GM21367 (cell line): ENCODE measurements at regions not wholly inside any gene's neighbourhood (a gene's known extent, or its start where the extent isn't known, plus 50 kb on each side); places are given as distances from the start of the nearest gene placed in this dataset.

Source experiments
- ATAC-seq: cut with Tn5 transposase; IDR thresholded peaks from one replicate; pipeline ENCODE4 v1.9.1; 2021; ENCODE audit not compliant: unreplicated experiment

DNA sequence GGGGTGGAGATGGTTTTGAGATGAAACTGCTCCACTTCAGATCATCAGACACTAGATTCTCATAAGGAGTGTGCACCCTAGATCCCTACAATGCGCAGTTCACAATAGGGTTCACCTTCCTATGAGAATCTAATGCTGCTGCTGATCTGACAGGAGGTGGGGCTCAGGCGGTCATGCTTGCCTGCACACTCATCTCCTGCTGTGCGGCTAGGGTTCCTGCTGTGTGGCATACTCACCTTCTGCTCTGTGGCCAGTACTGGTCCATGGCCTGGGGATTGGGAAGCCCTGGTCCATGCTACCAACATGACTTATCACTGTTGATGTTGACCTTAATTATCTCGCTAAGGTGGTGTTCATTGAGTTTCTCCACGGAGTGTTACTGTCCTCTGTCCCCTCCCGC is 144.5 kb downstream of the NAV1 start:
- ATAC-seq, result no peak

DNA sequence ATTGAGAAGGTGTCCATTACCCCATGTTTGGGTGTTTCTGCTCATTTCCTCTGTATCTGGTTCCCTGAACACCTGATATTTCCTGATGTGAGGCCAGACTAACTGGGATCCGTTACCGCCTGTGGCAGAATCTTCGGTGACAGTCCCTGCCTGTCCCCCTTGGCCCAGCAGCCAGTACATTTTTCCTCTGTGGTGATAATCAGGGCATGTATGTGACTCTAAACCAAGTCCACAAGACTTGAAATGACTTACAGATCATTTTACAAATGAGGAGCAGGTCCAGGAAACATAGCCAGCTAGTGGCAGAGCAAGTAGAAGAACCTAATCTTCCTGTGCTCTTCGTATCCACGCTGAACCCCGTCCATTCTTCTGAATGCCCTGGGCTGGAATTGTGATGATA is 143.5 kb upstream of the IPO9 start:
- ATAC-seq, result no peak

DNA sequence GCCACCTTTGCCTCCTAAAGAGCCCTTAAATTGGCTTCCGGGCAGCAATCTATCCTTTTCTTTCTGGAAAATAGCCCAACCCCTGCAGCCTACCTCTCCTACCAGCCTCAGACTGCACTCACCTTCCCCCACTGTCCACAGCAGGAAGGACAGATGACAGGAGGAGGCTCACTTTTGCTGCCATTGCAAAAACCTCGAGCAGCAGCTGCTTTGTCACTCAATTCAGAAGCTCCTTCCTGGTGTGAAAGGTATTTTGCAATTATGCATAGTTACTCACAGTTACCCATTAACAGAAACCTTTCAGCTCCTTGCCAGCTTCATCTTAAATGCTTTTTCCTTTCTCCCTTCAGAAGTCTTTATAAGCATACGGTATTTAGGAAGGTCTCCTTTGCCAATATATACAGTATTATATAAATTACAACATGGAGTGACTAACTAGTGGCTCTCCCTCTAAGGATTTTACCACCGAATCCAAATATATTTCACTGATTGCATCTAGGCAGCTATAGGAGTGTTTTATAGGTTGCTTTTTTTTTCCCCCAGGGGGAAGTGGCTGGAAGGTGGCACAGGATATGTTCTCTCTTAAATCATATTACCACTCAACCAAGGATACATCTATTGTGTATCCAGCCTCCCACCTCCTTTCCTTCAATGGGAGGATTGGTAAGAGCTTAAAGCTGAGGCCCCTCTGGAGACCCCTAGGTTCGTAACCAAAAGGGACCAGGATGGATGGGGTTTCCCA is 142.1 kb upstream of the IPO9 start:
- no peak for ATAC-seq

DNA sequence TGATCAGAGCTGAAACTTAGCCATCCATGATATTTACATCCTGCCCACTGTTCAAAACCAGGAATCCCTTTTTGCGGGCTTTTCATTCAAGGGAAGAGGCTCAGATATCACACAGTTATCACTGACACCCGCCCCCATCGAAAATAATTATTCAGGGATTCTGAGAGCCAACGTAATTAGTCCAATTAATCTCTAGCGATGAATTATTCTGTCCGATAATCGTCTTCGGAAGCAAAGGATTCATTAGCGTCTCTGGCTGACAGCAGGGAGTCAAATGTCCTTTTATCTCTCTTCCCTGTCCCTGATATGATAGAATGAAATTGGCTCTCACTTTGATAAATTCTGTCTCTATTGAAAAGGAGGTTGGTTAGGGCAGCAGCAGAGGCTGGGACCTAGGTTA is 140.4 kb upstream of the IPO9 start:
- no peak for ATAC-seq

DNA sequence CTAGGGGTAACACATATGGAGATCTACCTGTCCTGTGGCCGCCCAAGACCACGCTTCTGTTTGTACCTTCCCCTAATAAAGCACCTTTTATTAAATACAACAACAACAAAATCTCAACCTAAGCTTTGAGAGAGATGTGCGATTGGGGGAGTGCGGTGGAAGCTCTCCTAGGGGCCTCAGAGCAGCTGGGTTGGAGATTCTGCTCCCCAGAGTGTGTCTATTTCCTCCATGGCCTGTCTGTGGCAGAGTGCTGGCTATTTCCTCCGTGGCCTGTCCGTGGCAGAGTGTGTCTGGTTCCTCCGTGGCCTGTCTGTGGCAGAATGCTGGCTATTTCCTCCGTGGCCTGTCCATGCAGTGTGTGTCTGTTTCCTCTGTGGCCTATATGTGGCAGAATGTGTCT is 139.3 kb upstream of the IPO9 start:
- no peak for ATAC-seq

DNA sequence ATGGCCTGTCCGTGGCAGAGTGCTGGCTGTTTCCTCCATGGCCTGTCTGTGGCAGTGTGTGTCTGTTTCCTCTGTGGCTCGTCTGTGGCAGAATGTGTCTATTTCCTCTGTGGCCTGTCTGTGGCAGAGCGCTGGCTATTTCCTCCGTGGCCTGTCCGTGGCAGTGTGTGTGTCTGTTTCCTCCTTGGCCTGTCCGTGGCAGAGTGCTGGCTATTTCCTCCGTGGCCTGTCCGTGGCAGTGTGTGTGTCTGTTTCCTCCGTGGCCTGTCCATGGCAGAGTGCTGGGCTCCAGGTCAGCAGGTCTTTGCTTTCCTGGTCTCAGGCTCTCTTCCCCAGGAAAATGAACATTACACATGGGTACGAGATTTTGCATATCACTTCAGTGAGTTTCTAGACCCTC is 138.4 kb upstream of the IPO9 start:
- no peak for ATAC-seq

DNA sequence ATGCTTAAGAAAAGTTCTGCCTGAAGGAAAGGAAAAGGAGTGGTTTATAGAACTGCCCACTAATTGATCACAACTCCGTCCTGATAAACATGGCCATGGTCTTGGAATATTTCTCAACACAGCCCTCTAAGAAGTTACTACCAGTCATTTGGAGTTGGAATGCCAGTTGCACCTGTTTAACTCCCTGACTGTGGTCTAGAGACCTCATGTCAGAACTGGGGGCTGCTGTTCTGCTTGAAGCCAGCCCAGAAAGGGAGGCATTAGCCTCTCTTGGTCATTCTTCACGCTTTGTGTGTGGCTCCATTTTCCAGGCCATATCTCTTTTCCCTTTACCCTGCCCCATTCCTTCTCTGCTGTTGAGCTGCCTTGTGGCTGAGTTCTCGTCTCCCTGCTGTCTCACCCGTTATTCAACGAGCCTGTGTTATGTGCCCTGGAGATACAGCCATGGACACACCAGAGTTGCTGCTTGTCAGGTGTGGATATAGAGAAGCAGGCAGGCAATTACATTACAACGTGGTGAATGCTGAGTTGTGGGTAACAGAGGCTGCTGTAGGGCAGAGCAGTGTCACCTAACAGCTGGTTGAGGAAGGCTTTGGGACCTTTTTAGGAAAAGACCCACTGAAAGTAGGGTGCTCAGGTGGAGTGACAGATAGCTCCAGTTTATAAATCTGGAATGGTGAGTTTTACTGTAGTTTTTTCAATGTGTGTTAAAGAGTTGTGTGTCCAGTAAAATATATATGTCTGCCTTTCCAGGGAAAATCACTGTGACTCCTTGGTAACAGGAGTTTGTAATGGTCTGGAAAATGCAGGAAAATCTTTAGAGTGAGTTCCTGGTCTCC is 137.0 kb upstream of the IPO9 start:
- no peak for ATAC-seq

DNA sequence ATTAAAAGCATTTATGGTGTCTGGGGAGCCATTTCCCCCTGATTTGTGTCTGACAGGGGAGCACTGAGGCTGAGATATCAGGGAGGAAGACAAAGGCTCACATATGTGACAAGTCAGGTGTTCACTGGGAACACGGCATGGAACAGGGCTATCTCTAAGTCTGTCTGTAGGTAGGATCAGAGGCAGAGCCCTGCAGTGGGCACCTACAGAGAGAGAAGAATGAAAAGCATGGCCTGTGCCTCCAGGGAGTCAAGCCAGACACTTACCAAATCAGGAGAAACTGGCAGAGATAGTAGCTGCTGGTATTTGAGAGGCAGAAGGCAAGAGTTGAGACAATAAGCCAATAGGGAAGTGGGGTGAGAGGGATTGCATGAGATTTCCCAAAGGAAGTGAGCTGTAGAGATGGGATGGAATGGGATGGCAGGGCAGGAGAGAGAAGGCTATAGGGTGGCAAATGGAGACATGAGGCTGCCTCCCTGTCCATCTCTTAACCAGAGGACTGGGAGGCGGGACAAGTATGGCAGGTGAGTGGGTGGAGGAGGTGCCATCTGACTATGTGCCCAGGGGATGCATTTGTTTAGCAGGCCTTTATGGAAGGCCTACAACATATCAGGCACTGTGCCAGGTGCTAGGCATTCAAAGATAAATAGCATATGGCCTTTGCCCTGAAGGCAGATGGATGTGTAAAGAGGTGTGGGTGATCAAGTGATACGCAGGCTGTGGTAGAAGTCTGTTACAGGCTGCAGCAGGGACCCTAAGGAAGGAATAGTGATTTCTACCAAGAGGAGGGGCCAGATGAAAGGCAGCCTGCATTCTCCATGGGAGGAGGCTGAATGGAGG is 136.2 kb upstream of the IPO9 start:
- no peak for ATAC-seq

DNA sequence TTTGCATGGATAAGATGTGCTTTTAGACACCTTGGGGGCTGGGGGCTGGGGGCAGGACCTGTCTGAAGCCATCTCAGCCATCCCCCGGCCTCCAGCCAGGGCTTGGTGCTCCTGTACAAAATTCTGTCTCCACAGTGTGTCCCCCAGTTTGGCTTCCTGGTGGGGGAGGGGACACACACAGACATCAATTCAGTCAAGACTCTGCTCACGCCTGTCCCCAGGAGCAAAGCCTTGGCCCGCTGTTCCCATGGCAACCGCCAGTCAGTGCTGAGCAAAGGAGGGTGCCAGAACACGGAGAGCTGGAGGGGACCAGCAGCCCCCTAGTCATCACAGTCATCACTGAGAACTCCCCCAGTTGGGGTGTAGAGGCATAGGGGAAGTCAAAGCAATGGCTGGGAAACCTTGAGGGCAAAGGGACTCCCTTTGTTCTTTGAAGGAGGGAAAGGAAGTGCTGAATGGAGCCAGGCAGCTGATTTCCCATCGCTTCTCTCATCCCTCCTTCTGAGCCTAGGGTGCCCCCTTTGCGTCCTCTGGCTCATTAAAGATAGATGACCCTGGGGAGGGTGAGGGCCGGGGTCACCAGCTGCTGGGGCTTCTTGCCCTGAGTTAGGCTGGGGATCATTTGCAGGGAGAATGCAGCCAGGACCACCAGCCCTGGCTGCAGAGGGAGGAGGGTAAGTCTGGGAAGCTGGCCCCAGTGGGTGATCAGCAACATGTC is 134.9 kb upstream of the IPO9 start:
- ATAC-seq, result no peak

DNA sequence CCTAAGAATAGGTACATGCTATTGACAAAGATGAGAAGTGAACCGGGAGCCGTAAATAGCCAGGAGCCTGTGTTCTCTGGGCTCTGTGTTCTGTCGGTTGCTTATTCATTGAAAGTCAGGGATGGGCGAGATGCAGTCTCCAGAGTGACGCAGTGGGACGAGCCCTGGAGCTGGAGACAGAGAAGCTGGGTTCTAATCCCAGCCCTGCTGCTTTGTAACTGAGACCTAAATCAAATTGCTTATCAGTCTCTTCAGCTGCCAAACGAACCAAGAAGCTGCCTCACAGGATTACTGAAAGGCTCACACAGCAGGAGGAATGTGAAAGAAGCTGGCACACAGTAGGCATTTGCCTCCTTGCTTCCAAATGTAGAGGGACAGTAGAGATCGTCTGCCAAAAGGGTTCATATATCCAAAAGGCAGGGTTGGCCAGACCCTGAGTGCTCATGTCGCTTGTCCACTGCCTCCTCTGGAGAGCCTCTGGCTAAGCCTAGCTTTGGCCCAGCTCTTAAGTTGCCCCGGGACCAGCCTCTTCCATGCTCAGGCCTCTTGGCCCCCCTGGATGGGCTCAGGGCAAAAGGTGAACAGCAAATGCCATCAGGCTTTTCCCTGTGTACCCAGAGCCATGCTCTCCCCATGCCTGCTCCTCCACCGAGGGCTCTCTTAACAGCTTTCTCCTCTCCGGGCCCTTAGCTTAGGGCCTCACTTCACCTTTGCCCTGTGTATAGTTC is 134.2 kb upstream of the IPO9 start:
- ATAC-seq, result no peak

DNA sequence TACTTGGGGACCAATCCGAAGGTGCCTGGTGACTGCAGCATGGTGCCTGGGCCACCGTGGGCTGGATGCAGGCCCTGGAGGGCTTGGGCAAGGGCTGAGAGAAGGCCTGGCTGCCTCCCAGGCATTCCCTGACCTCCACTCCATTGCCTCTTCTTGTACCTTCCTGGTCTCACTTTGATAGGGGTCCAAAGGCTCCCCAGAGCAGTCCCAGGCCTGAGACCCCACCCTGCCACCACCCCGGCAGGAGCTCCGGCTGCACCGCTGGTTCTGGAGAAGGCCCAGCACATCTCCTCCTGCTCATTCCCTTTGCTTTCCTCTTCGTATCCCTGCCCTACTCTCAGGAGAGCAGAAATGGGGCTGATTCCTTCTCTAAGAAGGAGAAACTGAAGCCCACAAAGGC is 133.3 kb upstream of the IPO9 start:
- no peak for ATAC-seq

DNA sequence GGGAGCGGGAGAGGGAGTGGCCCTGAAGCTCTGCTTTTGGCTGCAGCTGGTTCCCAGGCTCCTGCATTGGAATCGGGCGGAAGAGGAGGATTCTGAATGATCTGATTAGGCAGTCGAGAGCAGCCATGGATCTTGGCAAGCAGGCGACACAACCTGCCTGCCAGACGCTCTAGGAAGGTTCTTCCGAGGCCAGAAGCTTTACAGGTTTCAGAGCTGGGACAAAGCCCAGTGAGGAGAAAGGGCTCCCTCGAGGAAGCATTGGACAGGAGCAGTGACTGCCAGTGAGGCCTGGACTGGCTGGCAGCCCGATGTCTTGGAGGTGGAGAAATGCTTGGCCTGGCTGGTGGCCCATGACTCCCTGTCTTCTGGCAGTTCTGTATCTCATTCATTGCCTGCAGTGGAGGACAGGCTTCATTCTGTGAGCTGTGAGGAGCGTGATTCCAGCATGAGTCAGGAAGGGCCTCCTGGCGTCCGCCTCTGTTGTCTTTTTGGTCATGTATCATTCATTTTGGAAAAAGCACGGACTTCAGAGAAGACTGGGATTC is 132.7 kb upstream of the IPO9 start:
- ATAC-seq, result no peak

DNA sequence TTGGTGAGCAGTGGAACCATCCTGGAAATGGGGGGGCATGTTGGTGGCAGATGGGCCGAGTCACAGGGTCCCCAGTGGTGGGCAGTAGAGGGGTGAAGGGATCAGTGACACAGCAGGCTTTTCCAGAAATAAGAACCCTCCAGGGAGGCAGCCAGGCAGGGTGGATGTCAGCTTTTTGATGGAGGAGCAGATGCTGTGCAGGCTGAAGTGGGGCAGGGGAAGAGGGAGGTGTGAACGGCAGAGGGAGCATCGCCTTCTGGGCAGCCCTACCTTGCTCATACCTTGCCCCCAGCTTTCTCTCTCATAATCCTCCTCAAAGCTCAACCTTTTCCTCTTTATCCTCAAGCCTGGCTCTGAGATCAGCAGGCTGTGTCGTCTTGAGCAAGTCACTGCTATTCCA is 131.8 kb upstream of the IPO9 start:
- no peak for ATAC-seq

DNA sequence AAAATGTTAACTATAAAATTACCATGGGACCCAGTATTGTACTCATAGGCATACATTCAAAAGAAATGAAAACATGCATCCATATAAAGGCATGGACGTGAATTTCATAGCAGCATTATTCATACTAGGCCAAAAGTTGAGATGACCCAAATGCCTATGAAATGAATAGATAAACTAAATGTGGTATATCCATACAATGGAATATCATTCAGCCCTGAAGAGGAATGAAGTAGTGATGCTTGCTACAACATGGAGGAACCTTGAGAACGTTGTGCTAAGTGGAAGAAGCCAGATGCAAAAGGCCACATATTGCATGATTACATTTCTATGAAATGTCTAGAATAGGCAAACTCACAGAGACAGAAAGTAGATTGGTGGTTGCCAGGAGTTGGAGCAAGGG is 127.1 kb upstream of the IPO9 start:
- ATAC-seq, result no peak

DNA sequence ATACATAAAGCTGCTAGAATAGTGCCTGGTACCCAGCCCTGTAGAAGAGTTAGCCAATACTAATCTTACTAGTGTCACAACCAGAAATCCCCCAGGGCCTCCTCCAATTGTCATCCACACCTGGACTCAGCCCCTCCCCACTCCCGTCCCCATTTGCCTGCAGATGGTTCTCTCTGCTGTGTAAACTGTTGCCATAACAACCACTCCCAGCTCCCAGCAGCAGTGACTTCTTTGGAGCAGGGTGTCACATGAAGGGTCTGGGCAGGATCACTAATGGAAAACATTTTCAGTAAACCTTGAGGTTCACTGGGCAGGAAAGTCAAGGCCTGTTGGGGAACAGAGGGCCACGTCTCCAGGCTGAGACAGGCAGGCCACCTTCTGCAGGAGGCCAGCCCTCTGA is 126.0 kb upstream of the IPO9 start:
- ATAC-seq, result no peak

DNA sequence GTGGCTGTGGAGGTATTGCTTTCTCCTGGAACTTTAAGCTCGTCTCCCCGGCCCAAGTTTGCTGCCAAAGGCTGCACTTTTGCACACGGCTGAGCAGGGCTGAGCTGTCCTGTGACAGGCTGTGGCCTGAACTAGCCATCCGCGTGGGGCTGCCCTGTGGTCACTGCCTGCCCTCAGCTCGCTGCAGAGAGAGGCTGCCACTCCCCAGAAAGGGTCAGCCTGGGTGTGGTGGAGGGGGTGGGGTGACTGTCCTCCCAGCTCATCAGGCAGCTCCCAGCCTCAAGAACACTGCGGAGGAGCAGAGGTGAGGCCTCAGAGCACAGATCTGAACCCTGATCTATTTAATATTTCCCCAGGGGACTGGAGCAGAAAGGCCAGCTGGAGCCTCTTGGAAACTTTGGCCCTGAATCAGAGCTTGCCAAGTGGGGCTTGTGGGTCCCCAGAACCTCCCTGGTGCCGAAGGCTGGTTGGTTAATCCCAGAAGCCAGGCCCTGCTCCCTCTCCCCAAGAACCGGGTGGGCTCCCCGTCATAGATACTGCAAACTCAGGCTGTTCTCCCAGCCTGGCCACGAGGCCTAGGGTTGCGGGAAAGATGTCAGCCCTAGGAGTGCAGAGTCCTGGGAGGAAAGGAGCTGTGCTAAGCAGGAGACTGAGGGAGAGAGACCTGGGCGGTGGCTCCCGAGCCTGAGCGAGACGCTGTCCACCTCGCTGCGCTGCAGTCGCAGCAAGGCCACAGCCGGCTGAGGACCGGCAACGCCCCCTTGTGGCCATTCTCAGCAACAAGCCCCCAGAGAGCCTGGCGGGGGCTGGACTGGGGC is 125.1 kb upstream of the IPO9 start:
- no peak for ATAC-seq

DNA sequence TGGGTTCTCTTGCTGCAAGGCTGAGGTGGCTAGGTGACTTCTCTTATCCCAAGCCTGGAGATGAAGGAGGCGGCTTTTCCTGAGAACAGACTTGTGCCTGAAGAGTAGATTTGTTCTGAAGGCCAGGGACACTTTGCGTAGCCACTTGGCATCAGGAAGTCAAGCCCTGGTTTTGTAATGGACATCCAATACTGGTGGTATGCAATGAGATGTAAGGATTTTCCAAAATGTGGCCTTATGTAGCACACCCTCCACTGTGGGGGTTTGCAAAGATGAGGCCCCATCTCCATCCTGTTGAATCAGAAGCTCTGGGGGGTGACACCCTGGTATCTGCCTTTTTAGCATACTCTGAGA is 124.5 kb upstream of the IPO9 start:
- no peak for ATAC-seq

DNA sequence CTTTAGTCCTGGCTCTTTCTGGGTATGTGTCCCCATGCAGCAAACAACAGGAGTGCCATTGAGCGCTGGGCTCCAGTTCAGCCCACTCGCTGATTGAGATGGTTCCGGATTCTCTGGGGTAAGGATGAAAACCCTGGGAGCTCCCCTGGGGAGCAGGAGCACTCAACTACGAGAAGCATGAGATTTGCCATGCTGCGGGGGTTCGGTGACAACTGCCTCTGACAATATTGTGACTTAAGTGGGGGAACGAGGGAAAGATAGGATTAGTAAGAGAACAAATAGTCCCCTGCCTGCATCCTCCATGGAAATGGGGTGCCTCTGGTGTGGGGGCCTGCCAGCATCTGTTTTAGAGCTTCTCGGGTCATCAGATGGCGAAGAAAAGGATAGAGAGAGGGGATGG is 123.6 kb upstream of the IPO9 start:
- no peak for ATAC-seq

DNA sequence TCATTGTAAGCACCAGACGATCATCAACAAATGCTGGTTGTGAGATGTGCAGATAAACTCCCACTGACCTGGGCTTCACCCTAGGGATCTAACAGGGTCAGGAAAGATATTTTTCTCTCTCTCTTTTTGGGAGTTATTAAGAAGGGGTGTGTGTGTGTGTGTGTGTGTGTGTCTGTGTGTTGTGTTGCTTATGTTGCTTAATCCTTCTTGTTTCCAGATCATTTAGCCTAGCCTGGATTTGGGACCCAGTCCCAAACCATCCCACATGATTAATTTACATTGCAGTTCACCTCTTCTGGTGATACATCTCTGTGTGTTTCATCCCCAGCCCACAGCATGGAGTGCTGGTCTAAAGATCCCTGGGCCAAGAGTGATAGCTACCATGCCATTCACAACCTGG is 122.8 kb upstream of the IPO9 start:
- no peak for ATAC-seq
